ENCODE measurements at regions not wholly inside any gene's neighbourhood (a gene's known extent, or its start where the extent isn't known, plus 50 kb on each side); places are given as distances from the start of the nearest gene placed in this dataset.
"Not testable (repeated sequence)": the region's sequence is repeated elsewhere in the genome, so short reads cannot be mapped to it uniquely, and the experiment has no call there.

- TF ChIP-seq SAFB2 (IDR thresholded peaks at IDR 0.05; ENCODE audit: borderline replicate concordance, low read depth, low read length, severe bottlenecking); CTCF (IDR thresholded peaks at IDR 0.05 in 2 of 3, conservative IDR thresholded peaks at IDR 0.05 in 1 of 3; ENCODE audit: insufficient read depth in 2 of 3, low read depth in 1 of 3, low read length in 3 of 3); SRF (CRISPR knock-in tag; IDR thresholded peaks at IDR 0.05); DACH1 (IDR thresholded peaks at IDR 0.05; ENCODE audit: partially characterized antibody); SPI1 (IDR thresholded peaks at IDR 0.05; ENCODE audit: borderline replicate concordance, low read depth, low read length); PYGO2 (tag; IDR thresholded peaks at IDR 0.05); ZBTB33 (CRISPR knock-in tag; IDR thresholded peaks at IDR 0.05); NFRKB (IDR thresholded peaks at IDR 0.05; ENCODE audit: low read depth); NFATC3 (IDR thresholded peaks at IDR 0.05): not testable (repeated sequence)
- TF ChIP-seq, protein P1, sequence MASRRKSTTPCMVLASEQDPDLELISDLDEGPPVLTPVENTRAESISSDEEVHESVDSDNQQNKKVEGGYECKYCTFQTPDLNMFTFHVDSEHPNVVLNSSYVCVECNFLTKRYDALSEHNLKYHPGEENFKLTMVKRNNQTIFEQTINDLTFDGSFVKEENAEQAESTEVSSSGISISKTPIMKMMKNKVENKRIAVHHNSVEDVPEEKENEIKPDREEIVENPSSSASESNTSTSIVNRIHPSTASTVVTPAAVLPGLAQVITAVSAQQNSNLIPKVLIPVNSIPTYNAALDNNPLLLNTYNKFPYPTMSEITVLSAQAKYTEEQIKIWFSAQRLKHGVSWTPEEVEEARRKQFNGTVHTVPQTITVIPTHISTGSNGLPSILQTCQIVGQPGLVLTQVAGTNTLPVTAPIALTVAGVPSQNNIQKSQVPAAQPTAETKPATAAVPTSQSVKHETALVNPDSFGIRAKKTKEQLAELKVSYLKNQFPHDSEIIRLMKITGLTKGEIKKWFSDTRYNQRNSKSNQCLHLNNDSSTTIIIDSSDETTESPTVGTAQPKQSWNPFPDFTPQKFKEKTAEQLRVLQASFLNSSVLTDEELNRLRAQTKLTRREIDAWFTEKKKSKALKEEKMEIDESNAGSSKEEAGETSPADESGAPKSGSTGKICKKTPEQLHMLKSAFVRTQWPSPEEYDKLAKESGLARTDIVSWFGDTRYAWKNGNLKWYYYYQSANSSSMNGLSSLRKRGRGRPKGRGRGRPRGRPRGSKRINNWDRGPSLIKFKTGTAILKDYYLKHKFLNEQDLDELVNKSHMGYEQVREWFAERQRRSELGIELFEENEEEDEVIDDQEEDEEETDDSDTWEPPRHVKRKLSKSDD (conservative IDR thresholded peaks at IDR 0.05; ENCODE audit: low read length): not testable (repeated sequence)
Measured at GRCh38 chr16:33768710-33769109, 309.3 kb downstream of the TP53TG3F start.

Data from K562 (cell line).